AG09309 (cell line): ENCODE measurements at regions not wholly inside any gene's neighbourhood (a gene's known extent, or its start where the extent isn't known, plus 50 kb on each side); places are given as distances from the start of the nearest gene placed in this dataset.

Experiments used
- DNase-seq: peaks from one replicate; pipeline ENCODE4 v3.0.0-alpha.2; 2010; ENCODE audit warnings: low read depth
- H3K4me3 ChIP-seq: 2 replicates; pipeline ENCODE4 v1.5.1; 2011; ENCODE audit warnings: mild to moderate bottlenecking, low read depth, low read length, moderate library complexity; ENCODE audit not compliant: control insufficient read depth
- TF ChIP-seq, protein P1 (sequence below): IDR thresholded peaks from 2 replicates; pipeline ENCODE4 v1.5.1; 2011; ENCODE audit warnings: mild to moderate bottlenecking, low read depth, low read length, inconsistent platforms; ENCODE audit not compliant: insufficient read depth, control insufficient read depth; ENCODE audit errors: missing control alignments

DNA sequence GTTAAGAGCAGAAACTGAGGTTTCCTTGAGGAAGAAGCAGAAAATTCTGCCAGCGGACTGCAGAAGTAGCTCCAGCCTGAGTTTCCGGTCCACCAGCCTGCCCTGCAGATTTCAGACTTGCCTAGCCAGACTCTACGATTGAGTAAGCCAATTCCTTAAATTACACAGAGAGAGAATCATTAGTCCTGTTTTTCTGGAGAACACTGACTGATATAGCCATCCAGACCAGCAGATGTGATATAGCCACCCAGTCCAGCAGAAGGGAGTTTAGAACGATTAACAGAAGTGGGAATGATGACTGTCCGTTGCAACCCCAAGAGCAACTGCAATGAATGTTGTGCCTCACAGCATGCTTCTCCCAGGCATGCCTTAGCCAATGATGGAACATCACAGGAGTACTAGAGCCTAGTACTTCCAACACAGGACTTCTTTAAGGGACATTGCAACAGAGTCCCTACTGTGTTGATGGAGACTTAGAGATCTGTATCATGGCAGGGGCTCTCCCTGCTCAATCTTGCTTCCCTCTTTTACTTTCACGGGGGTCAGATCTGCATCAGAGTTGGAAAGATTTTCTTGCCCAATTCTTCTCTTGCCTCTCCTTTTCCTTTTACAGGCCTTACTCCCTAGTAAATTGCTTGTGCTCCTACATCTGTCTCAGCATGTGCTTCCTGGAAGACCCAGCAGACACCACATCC is 264.6 kb upstream of the CLNK start:
- no peak for DNase-seq
- TF ChIP-seq, protein P1, sequence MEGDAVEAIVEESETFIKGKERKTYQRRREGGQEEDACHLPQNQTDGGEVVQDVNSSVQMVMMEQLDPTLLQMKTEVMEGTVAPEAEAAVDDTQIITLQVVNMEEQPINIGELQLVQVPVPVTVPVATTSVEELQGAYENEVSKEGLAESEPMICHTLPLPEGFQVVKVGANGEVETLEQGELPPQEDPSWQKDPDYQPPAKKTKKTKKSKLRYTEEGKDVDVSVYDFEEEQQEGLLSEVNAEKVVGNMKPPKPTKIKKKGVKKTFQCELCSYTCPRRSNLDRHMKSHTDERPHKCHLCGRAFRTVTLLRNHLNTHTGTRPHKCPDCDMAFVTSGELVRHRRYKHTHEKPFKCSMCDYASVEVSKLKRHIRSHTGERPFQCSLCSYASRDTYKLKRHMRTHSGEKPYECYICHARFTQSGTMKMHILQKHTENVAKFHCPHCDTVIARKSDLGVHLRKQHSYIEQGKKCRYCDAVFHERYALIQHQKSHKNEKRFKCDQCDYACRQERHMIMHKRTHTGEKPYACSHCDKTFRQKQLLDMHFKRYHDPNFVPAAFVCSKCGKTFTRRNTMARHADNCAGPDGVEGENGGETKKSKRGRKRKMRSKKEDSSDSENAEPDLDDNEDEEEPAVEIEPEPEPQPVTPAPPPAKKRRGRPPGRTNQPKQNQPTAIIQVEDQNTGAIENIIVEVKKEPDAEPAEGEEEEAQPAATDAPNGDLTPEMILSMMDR, result no peak
- H3K4me3 ChIP-seq, result no peak overlapping the region

- DNase-seq, result no peak
These were observed 263.3 kb upstream of the CLNK start for GRCh38 chr4:10947898-10948297.

DNA sequence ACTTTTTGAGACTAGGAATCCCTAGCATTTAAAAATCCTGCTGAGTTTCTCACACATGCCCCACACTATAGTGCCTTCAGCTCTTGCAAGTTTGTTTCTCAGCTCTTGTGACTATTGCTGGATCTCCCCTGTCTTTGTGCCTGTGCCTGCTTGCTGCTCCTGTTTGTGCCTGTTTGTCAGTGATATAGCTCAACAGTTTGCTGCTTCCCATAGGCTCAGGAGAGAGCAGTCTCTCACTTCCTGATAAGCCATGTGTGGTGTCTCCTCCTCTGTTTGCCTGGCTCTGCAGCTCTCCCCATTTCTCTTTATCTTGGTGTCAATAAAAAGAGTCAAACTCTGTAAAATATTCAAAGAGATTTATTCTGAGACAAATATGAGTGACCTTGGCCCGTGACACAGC is 259.8 kb upstream of the CLNK start:
- no peak overlapping the region for H3K4me3 ChIP-seq
- DNase-seq, result no peak
- TF ChIP-seq, protein P1, result no peak

More at GRCh38 chr4:10947898-10948297, 263.3 kb upstream of the CLNK start:
- H3K4me3 ChIP-seq, result no peak overlapping the region
- TF ChIP-seq, protein P1, result no peak

DNA sequence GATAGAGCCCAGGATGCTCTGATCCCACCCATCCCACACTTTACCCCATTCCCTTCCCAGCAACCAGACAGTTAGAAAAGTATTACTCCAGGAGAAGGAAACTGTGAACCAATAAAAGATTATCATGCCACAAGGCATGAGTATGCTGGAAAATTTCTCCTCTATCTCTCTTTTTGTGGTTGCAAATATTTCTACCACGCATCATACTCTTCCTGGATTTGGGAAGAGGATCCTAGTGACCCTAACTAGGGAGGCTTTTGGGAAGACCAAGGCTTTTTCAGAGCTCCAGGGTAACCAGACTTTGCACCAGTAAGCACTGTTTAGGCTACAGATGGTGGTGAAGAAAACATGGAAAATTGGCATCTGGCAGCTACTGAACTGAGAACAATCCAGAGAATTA is 257.6 kb upstream of the CLNK start:
- DNase-seq, result no peak

DNA sequence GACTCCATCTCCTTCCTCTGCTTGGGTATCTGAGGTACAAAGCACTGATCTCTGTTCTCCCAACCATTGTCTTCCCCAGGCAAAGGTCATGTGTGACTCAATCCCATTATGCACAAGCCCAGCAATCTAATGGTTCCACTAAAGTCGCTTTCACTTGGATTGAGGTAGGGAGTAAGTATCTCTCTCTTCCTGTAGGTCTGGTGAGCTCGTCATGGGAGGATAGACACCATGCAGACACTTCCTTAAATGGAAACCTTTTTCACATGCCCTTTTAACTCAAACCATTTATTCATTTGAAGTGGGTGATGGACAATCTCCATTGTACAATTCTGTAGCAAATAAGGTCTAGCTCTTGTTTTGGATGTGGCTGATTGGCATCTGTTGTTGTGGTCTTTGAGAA is 245.2 kb upstream of the CLNK start:
- TF ChIP-seq, protein P1, result no peak
- DNase-seq, result no peak
- no peak overlapping the region for H3K4me3 ChIP-seq

More for the DNA sequence above, 257.6 kb upstream of the CLNK start:
- TF ChIP-seq, protein P1, result no peak
- no peak overlapping the region for H3K4me3 ChIP-seq

- no peak overlapping the region for H3K4me3 ChIP-seq
- TF ChIP-seq, protein P1, result no peak
- DNase-seq, result peak; percentile 13
These were observed 241.4 kb upstream of the CLNK start for GRCh38 chr4:10925996-10926395.

- H3K4me3 ChIP-seq, result no peak overlapping the region
- TF ChIP-seq, protein P1, result no peak
- DNase-seq, result no peak
These were observed 239.7 kb upstream of the CLNK start for GRCh38 chr4:10924274-10924673.
